HepG2 (cell line): ENCODE measurements at regions not wholly inside any gene's neighbourhood (a gene's known extent, or its start where the extent isn't known, plus 50 kb on each side); places are given as distances from the start of the nearest gene placed in this dataset.

Source experiments
- ATAC-seq: fragments of 200-7000 bp; cut with Tn5 transposase; 3 replicates; pipeline ENCODE4 v1.9.1; 2020; ENCODE audit warnings: mild to moderate bottlenecking, moderate library complexity
- BruUV-seq: library from RNA; stranded (reverse); fragments of 400-500 nt; replicated peaks from 2 replicates; lab custom pipeline; 2021; lab: Mats Ljungman, UMichigan
- CTCF ChIA-PET: fragments of 300-600 bp; formaldehyde crosslinking; extraction: SDS; loops from one replicate; lab custom pipeline; 2021; ENCODE audit warnings: low total read pairs, inconsistent platforms, low intra/inter-chr PET ratio; lab: Yijun Ruan, JAX
- POLR2A ChIA-PET: fragments of 350-600 bp; sonication (Branson Sonifier 250); formaldehyde crosslinking; loops from one replicate; lab custom pipeline; 2020; ENCODE audit warnings: antibody characterized with exemption, inconsistent platforms; lab: Yijun Ruan, JAX
- DNase-seq: peaks from one replicate; pipeline ENCODE4 v3.0.0-alpha.2; 2015; ENCODE audit warnings: low spot score
- FAIRE-seq: peaks from 3 replicates; lab custom pipeline; 2011; peaks lifted over from hg19 to GRCh38; lab: Jason Lieb, UNC
- H2AFZ ChIP-seq: one replicate; pipeline ENCODE4 v1.6.1; 2011; ENCODE audit warnings: low read length, inconsistent platforms
- H3K27ac ChIP-seq: fragments of 300-600 bp; 3 replicates; pipeline ENCODE4 v1.8.0; 2011; ENCODE audit warnings: mixed run types, mild to moderate bottlenecking, mixed read lengths, low read length, inconsistent platforms; ENCODE audit not compliant: insufficient read depth; ENCODE audit errors: extremely low read length
- H3K27me3 ChIP-seq, 2 experiments: fragments of 200-600 bp in 1 of 2; 2 replicates in 1 of 2; 3 replicates in 1 of 2; pipeline versions ENCODE4 v1.6.0 to v1.8.0; 2011; ENCODE audit warnings: low read length in 2 of 2, mild to moderate bottlenecking in 2 of 2, moderate library complexity in 2 of 2, inconsistent platforms in 1 of 2; ENCODE audit not compliant: insufficient read depth in 2 of 2, control insufficient read depth in 1 of 2
- H3K36me3 ChIP-seq, 2 experiments: fragments of 200-600 bp in 1 of 2; replicated peaks in 1 of 2; 2 replicates in 1 of 2; 3 replicates in 1 of 2; pipeline versions ENCODE4 v1.5.1 to v1.8.0; 2011; ENCODE audit warnings: low read length in 2 of 2, inconsistent platforms in 1 of 2; ENCODE audit not compliant: insufficient read depth in 2 of 2, control insufficient read depth in 1 of 2
- H3K4me1 ChIP-seq: 2 replicates; pipeline ENCODE4 v1.5.1; 2012; ENCODE audit warnings: low read length, inconsistent platforms; ENCODE audit not compliant: insufficient read depth
- H3K4me2 ChIP-seq: 2 replicates; pipeline ENCODE4 v1.6.0; 2011; ENCODE audit warnings: low read depth, low read length, inconsistent platforms
- H3K4me3 ChIP-seq, 3 experiments: fragments of 200-600 bp in 1 of 3; sonication (generic), shearing (Covaris generic) in 1 of 3; replicated peaks in 1 of 3; 2 replicates each; pipeline ENCODE4 v1.5.1; 2011 to 2016; ENCODE audit warnings: low read length in 3 of 3, inconsistent platforms in 2 of 3, low read depth in 2 of 3, mild to moderate bottlenecking in 2 of 3, control low read depth in 1 of 3, mixed read lengths in 1 of 3; ENCODE audit not compliant: insufficient read depth in 1 of 3
- H3K79me2 ChIP-seq: one replicate; pipeline ENCODE4 v1.6.1; 2011; ENCODE audit warnings: low read length, inconsistent platforms; ENCODE audit not compliant: insufficient read depth
- H3K9ac ChIP-seq: 2 replicates; pipeline ENCODE4 v1.6.0; 2011; ENCODE audit warnings: mild to moderate bottlenecking, low read depth, low read length, inconsistent platforms; ENCODE audit not compliant: insufficient read depth
- H3K9me3 ChIP-seq: 2 replicates; pipeline ENCODE4 v1.5.1; 2012; ENCODE audit warnings: mild to moderate bottlenecking, low read length
- H4K20me1 ChIP-seq: 2 replicates; pipeline ENCODE4 v1.6.0; 2011; ENCODE audit warnings: inconsistent platforms, mild to moderate bottlenecking, low read length, moderate library complexity; ENCODE audit not compliant: insufficient read depth
- ARHGAP35 ChIP-seq: sonication (generic); formaldehyde crosslinking; IDR thresholded peaks from 2 replicates; pipeline ENCODE4 v1.9.0; 2022; ENCODE audit warnings: mild to moderate bottlenecking, inconsistent platforms, moderate library complexity, missing genetic modification reagents, borderline replicate concordance
- EP300 ChIP-seq, 3 experiments: sonication (generic) in 1 of 3; formaldehyde crosslinking in 1 of 3; IDR thresholded peaks; 2 replicates each; pipeline versions ENCODE4 v1.5.1 to v1.6.1; 2011 to 2020; ENCODE audit warnings: low read depth in 2 of 3, low read length in 2 of 3, borderline replicate concordance in 1 of 3, improper control_type of control experiment in 1 of 3, mild to moderate bottlenecking in 1 of 3, missing genetic modification reagents in 1 of 3, moderate library complexity in 1 of 3
- MTERF4 ChIP-seq: sonication (generic); formaldehyde crosslinking; IDR thresholded peaks from 2 replicates; pipeline ENCODE4 v1.8.0; 2023; ENCODE audit warnings: mild to moderate bottlenecking, missing genetic modification reagents
- ZFY ChIP-seq: sonication (generic); formaldehyde crosslinking; IDR thresholded peaks from 2 replicates; pipeline ENCODE4 v1.4.0; 2020; ENCODE audit warnings: missing genetic modification reagents
- ZNF773 ChIP-seq: sonication (generic); formaldehyde crosslinking; IDR thresholded peaks from 2 replicates; pipeline ENCODE4 v1.4.0; 2020; ENCODE audit warnings: missing genetic modification reagents, borderline replicate concordance
- ZNF891 ChIP-seq: sonication (generic); formaldehyde crosslinking; IDR thresholded peaks from 2 replicates; pipeline ENCODE4 v1.5.0; 2020; ENCODE audit warnings: mild to moderate bottlenecking, missing genetic modification reagents
- in situ Hi-C: cut with HindIII; loops from 2 replicates; pipeline ENCODE4 v1.10.0; 2017; ENCODE audit warnings: low pct_unique_long_range_greater_than_20kb; ENCODE audit not compliant: extremely low pct_ligation_motif_present
- intact Hi-C: fragments of 100-400 bp; cut with micrococcal nuclease; formaldehyde crosslinking; loops from one replicate; pipeline ENCODE4 v1.10.0; 2022; ENCODE audit not compliant: unreplicated experiment
- TF ChIP-seq, protein P1 (sequence below): IDR thresholded peaks from 2 replicates; pipeline ENCODE4 v1.6.1; 2016; ENCODE audit warnings: mild to moderate bottlenecking, missing biosample characterization, missing genetic modification reagents

GRCh38 chr18:54774423-54774822 lies 53.9 kb upstream of the RAB27B start:
- Histone ChIP-seq H3K9ac (no peak overlapping the region), H3K27me3 (no peaks in the 10 kb centered on the region), H3K27ac (no peak overlapping the region)
- no TSS peak for BruUV-seq
- no peak for DNase-seq
- TF ChIP-seq, protein P1, sequence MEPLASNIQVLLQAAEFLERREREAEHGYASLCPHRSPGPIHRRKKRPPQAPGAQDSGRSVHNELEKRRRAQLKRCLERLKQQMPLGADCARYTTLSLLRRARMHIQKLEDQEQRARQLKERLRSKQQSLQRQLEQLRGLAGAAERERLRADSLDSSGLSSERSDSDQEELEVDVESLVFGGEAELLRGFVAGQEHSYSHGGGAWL (CRISPR knock-in tag), result no peak
- no peak for TF ChIP-seq ZNF773 (CRISPR knock-in tag)
- no peak for TF ChIP-seq EP300 (IDR thresholded peaks at IDR 0.05; ENCODE audit: low read depth in 2 of 2, low read length in 2 of 2)
- no peak for TF ChIP-seq EP300 (CRISPR knock-in tag; IDR thresholded peaks at IDR 0.05; ENCODE audit: borderline replicate concordance)
- no peak for TF ChIP-seq ARHGAP35 (CRISPR knock-in tag)
- no peak for TF ChIP-seq MTERF4 (CRISPR knock-in tag)
- no peak for TF ChIP-seq ZNF891
- TF ChIP-seq ZFY (CRISPR knock-in tag), result no peak
- TF ChIP-seq, all 625 proteins: peak for 0
- no peaks in the 10 kb centered on the region for H3K9me3 ChIP-seq
- CTCF ChIA-PET, result no interaction called here
- H3K79me2 ChIP-seq, result no peaks in the 10 kb centered on the region
- in situ Hi-C loops (no loop called here), intact Hi-C loops (no loop called here)
- H3K36me3 ChIP-seq, result no peaks in the 10 kb centered on the region
- ATAC-seq, result no peak
- no peak overlapping the region for H3K4me2 ChIP-seq
- no peak overlapping the region for H2AFZ ChIP-seq
- H3K4me3 ChIP-seq, result no peak overlapping the region
- no peaks in the 10 kb centered on the region for H4K20me1 ChIP-seq
- POLR2A ChIA-PET, result no interaction called here
- no peaks in the 10 kb centered on the region for H3K4me1 ChIP-seq
- FAIRE-seq, result no peak
